NCI-H2171 treated with DMSO at 0.1 percent for 48 hours (cell line): ENCODE measurements at regions not wholly inside any gene's neighbourhood (a gene's known extent, or its start where the extent isn't known, plus 50 kb on each side); places are given as distances from the start of the nearest gene placed in this dataset.
"Not testable (repeated sequence)": the region's sequence is repeated elsewhere in the genome, so short reads cannot be mapped to it uniquely, and the experiment has no call there.

Experiments
- DNase-seq: peaks from one replicate; lab custom pipeline; 2025; lab: John Stamatoyannopoulos, UW

- not testable (repeated sequence) for DNase-seq
These were observed 78.0 kb upstream of the ADGRL1 start for GRCh38 chr19:14283813-14284520.

GRCh38 chr19:14279270-14279669, 73.3 kb upstream of the ADGRL1 start:
- DNase-seq: not testable (repeated sequence)

- no peak for DNase-seq
These were observed 71.6 kb upstream of the ADGRL1 start for GRCh38 chr19:14277608-14278007.

- DNase-seq: not testable (repeated sequence)
These were observed 69.9 kb upstream of the ADGRL1 start for GRCh38 chr19:14275823-14276222.

GRCh38 chr19:14272623-14273022, 66.7 kb upstream of the ADGRL1 start:
- DNase-seq: no peak

GRCh38 chr19:14271840-14272239, 65.9 kb upstream of the ADGRL1 start:
- no peak for DNase-seq

GRCh38 chr19:14270557-14270956, 64.6 kb upstream of the ADGRL1 start:
- DNase-seq: not testable (repeated sequence)

- DNase-seq: peak; percentile 4
These were observed 61.3 kb upstream of the ADGRL1 start for GRCh38 chr19:14267224-14267741.

- not testable (repeated sequence) for DNase-seq
These were observed 60.2 kb upstream of the ADGRL1 start for GRCh38 chr19:14266208-14266607.

GRCh38 chr19:14265290-14266036, 59.5 kb upstream of the ADGRL1 start:
- DNase-seq: no peak

GRCh38 chr19:14255902-14256649, 50.1 kb upstream of the ADGRL1 start:
- not testable (repeated sequence) for DNase-seq
